Endodermal cell (in vitro differentiated cells): ENCODE measurements at regions not wholly inside any gene's neighbourhood (a gene's known extent, or its start where the extent isn't known, plus 50 kb on each side); places are given as distances from the start of the nearest gene placed in this dataset.

Source experiments
- DNase-seq: peaks from one replicate; pipeline ENCODE4 v3.0.0-alpha.2; 2017
- H3K27ac ChIP-seq: 2 replicates; pipeline ENCODE4 v1.5.1; 2013; ENCODE audit warnings: mild to moderate bottlenecking, low read depth, low read length, moderate library complexity
- H3K27me3 ChIP-seq: 2 replicates; pipeline ENCODE4 v1.6.1; 2013; ENCODE audit warnings: mild to moderate bottlenecking, low read length, moderate library complexity; ENCODE audit not compliant: insufficient read depth, control insufficient read depth, poor library complexity, severe bottlenecking
- H3K36me3 ChIP-seq: 2 replicates; pipeline ENCODE4 v1.7.0; 2013; ENCODE audit warnings: mild to moderate bottlenecking, low read length, moderate library complexity; ENCODE audit not compliant: control insufficient read depth, insufficient read depth
- H3K4me1 ChIP-seq: one replicate; pipeline ENCODE4 v1.7.0; 2013; ENCODE audit warnings: low read length; ENCODE audit not compliant: control insufficient read depth, insufficient read depth
- H3K4me3 ChIP-seq: 2 replicates; pipeline ENCODE4 v1.5.1; 2013; ENCODE audit warnings: mild to moderate bottlenecking, low read length, moderate library complexity
- H3K9ac ChIP-seq: 2 replicates; pipeline ENCODE4 v1.6.1; 2013; ENCODE audit warnings: mild to moderate bottlenecking, low read length, moderate library complexity; ENCODE audit not compliant: poor library complexity, severe bottlenecking; ENCODE audit errors: extremely low read depth
- H3K9me3 ChIP-seq: 2 replicates; pipeline ENCODE4 v1.6.1; 2013; ENCODE audit warnings: mild to moderate bottlenecking, low read length, moderate library complexity; ENCODE audit not compliant: control insufficient read depth
- H3K27ac Mint-ChIP-seq: 2 replicates; pipeline ENCODE4 v1.8.0; 2020; ENCODE audit warnings: mixed read lengths
- H3K27me3 Mint-ChIP-seq: 2 replicates; pipeline ENCODE4 v1.8.0; 2021; ENCODE audit warnings: mild to moderate bottlenecking, mixed read lengths; ENCODE audit not compliant: insufficient read depth
- H3K36me3 Mint-ChIP-seq: 2 replicates; pipeline ENCODE4 v1.8.0; 2020; ENCODE audit warnings: low read depth, mixed read lengths
- H3K4me1 Mint-ChIP-seq: 2 replicates; pipeline ENCODE4 v1.8.0; 2020; ENCODE audit warnings: mixed read lengths
- H3K4me3 Mint-ChIP-seq: 2 replicates; pipeline ENCODE4 v1.8.0; 2020; ENCODE audit warnings: mild to moderate bottlenecking, moderate library complexity, mixed read lengths
- H3K9me3 Mint-ChIP-seq: 2 replicates; pipeline ENCODE4 v1.8.0; 2020; ENCODE audit warnings: mild to moderate bottlenecking, mixed read lengths
- whole genome bisulfite sequencing, 2 experiments: methylation state at CpG; one replicate each; pipeline versions ENCODE4 v1.1.5 to v1.1.7; 2013; ENCODE audit warnings: missing lambda C conversion rate in 2 of 2, mixed read lengths in 1 of 2; ENCODE audit not compliant: insufficient coverage in 1 of 2, insufficient read length in 1 of 2; 5-methylcytosine and 5-hydroxymethylcytosine counted together
- TF ChIP-seq, protein P1 (sequence below): fragments of 200-600 bp; sonication (generic); conservative IDR thresholded peaks from 2 replicates; pipeline ENCODE4 v1.5.0; 2021; ENCODE audit warnings: antibody characterized with exemption, mild to moderate bottlenecking

DNA sequence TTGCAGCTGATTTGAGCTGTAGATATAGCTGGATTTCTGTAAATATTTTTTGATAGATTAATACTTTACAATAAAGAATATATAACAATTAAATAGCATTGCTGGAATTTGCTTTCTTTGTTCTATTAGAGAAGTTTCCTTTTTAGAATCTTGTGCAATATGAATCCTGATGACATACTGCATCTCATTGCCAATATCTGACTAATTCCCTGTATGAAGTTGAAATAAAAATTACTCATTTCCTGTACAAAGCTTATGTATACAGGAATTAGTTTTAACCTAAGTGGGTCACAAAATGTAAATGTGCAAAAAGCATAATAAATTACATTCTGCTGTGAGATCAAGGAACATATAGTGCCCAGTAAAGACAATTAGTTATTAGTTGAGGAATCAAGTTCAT, 72.8 kb upstream of the TMEFF2 start:
- Mint-ChIP-seq H3K36me3 (no peaks in the 10 kb centered on the region), H3K9me3 (no peaks in the 10 kb centered on the region), H3K4me1 (no peaks in the 10 kb centered on the region), H3K27me3 (no peaks in the 10 kb centered on the region), H3K27ac (no peak overlapping the region), H3K4me3 (no peak overlapping the region)
- no peaks in the 10 kb centered on the region for H3K27me3 ChIP-seq
- no peak overlapping the region for H3K4me3 ChIP-seq
- no peaks in the 10 kb centered on the region for H3K4me1 ChIP-seq
- H3K27ac ChIP-seq = no peak overlapping the region
- H3K9me3 ChIP-seq = no peaks in the 10 kb centered on the region
- TF ChIP-seq, protein P1, sequence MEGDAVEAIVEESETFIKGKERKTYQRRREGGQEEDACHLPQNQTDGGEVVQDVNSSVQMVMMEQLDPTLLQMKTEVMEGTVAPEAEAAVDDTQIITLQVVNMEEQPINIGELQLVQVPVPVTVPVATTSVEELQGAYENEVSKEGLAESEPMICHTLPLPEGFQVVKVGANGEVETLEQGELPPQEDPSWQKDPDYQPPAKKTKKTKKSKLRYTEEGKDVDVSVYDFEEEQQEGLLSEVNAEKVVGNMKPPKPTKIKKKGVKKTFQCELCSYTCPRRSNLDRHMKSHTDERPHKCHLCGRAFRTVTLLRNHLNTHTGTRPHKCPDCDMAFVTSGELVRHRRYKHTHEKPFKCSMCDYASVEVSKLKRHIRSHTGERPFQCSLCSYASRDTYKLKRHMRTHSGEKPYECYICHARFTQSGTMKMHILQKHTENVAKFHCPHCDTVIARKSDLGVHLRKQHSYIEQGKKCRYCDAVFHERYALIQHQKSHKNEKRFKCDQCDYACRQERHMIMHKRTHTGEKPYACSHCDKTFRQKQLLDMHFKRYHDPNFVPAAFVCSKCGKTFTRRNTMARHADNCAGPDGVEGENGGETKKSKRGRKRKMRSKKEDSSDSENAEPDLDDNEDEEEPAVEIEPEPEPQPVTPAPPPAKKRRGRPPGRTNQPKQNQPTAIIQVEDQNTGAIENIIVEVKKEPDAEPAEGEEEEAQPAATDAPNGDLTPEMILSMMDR = no peak
- no peaks in the 10 kb centered on the region for H3K36me3 ChIP-seq
- no peak for DNase-seq
- H3K9ac ChIP-seq = no peak overlapping the region

DNA sequence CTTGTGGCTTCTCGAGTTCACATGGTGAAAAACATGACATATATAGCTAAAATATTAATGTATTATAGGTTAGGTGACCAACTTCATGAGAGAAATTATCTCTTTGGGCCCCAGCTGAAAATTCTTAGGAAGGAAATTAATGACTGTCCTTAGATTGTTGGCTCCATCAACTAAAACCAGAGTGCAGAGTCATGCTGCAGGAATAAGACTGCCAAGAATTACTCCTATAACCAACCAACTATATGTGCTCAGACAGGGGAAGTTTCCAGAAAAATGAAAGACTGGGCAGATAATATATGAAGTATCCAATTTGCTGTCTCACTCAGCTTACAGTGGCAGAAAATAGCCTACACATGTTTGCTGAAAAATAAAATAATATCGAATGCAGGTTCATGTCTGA, 71.0 kb upstream of the TMEFF2 start:
- TF ChIP-seq, protein P1 = no peak

DNA sequence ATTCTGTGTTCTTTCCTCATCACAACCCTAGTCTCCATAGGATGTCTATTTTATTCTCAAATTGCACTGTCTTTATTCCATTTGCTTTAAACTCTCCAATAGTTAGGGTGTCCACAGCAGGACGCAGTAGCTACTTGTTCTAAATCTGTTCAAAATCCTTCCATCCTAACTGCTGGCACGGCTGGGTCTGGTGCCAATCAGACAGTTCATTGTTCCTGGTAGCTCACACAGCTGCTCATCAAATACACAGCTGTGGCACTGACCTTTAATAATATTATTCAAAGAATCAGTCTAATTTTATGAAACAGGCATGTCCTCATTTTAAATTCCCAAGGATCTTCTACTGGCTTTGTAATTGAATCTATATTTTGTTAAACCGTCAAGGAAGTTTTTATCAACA, 59.7 kb upstream of the TMEFF2 start:
- DNase-seq = no peak
- Mint-ChIP-seq H3K27ac (no peak overlapping the region), H3K4me3 (no peak overlapping the region), H3K9me3 (no peaks in the 10 kb centered on the region), H3K4me1 (peaks cover 11% of the 10 kb centered on the region), H3K36me3 (no peaks in the 10 kb centered on the region), H3K27me3 (no peaks in the 10 kb centered on the region)
- Histone ChIP-seq H3K36me3 (no peaks in the 10 kb centered on the region), H3K4me1 (peaks cover 7% of the 10 kb centered on the region), H3K9me3 (peaks cover under 1% of the 10 kb centered on the region), H3K27me3 (no peaks in the 10 kb centered on the region), H3K4me3 (no peak overlapping the region), H3K9ac (no peak overlapping the region), H3K27ac (peak overlapping the region; percentile 38)
- WGBS, 2 experiments = 89 to 94% methylated on average over 2 to 3 of the region's 3 CpGs
- TF ChIP-seq, protein P1 = no peak

More for the DNA sequence above, 71.0 kb upstream of the TMEFF2 start:
- Histone ChIP-seq H3K9ac (no peak overlapping the region), H3K27me3 (no peaks in the 10 kb centered on the region), H3K36me3 (no peaks in the 10 kb centered on the region), H3K9me3 (no peaks in the 10 kb centered on the region), H3K4me3 (no peak overlapping the region), H3K27ac (no peak overlapping the region), H3K4me1 (no peaks in the 10 kb centered on the region)
- Mint-ChIP-seq H3K4me1 (no peaks in the 10 kb centered on the region), H3K36me3 (no peaks in the 10 kb centered on the region), H3K4me3 (no peak overlapping the region), H3K27ac (no peak overlapping the region), H3K9me3 (no peaks in the 10 kb centered on the region), H3K27me3 (no peaks in the 10 kb centered on the region)
- 92 to 100% methylated on average over 1 to 2 of the region's 2 CpGs for WGBS, 2 experiments
- DNase-seq = no peak
